ENCODE measurements at regions not wholly inside any gene's neighbourhood (a gene's known extent, or its start where the extent isn't known, plus 50 kb on each side); places are given as distances from the start of the nearest gene placed in this dataset.

GRCh38 chr11:70820712-70821111 lies 422.4 kb downstream of the CTTN start:
- Histone ChIP-seq H3K27me3 (replicated peaks; ENCODE audit: control insufficient read depth, insufficient read depth, low read length) (no peaks in the 10 kb centered on the region), H3K4me1 (no peaks in the 10 kb centered on the region), H3K4me3 (ENCODE audit: low read depth, low read length) (no peak overlapping the region), H3K9me3 (no peaks in the 10 kb centered on the region), H3K36me3 (ENCODE audit: control insufficient read depth, insufficient read depth, low read length) (peaks cover 8% of the 10 kb centered on the region)
- no peaks in the 10 kb centered on the region for H3K9me3 Mint-ChIP-seq (ENCODE audit: unreplicated experiment)
- peaks cover 64% of the 10 kb centered on the region for H3K36me3 Mint-ChIP-seq (ENCODE audit: insufficient read depth, unreplicated experiment)
- CTCF ChIA-PET: no interaction called here
- no peak overlapping the region for H3K4me3 Mint-ChIP-seq (ENCODE audit: unreplicated experiment)
- no peaks in the 10 kb centered on the region for H3K27me3 Mint-ChIP-seq (ENCODE audit: insufficient read depth, unreplicated experiment)
- intact Hi-C loops (cut with micrococcal nuclease; ENCODE audit: unreplicated experiment): no loop called here
- H3K27ac Mint-ChIP-seq (ENCODE audit: unreplicated experiment): no peak overlapping the region
- no TSS peak for BruUV-seq (replicated peaks)
- DNase-seq: no peak
- no peaks in the 10 kb centered on the region for H3K4me1 Mint-ChIP-seq (ENCODE audit: low read depth, unreplicated experiment)
- no peak for TF ChIP-seq CTCF (IDR thresholded peaks at IDR 0.05; ENCODE audit: insufficient read depth in 1 of 2, low read depth in 1 of 2, low read length in 1 of 2, severe bottlenecking in 1 of 2, unreplicated experiment in 1 of 2)
- POLR2A ChIA-PET: no interaction called here

- BruUV-seq (replicated peaks): no TSS peak
- H3K36me3 ChIP-seq (ENCODE audit: control insufficient read depth, insufficient read depth, low read length): peaks cover 8% of the 10 kb centered on the region
- ChIA-PET CTCF (no interaction called here), POLR2A (no interaction called here)
- H3K27me3 ChIP-seq (replicated peaks; ENCODE audit: control insufficient read depth, insufficient read depth, low read length): no peaks in the 10 kb centered on the region
- peaks cover 12% of the 10 kb centered on the region for H3K4me1 Mint-ChIP-seq (ENCODE audit: low read depth, unreplicated experiment)
- DNase-seq: no peak
- H3K9me3 Mint-ChIP-seq (ENCODE audit: unreplicated experiment): no peaks in the 10 kb centered on the region
- H3K4me3 ChIP-seq (ENCODE audit: low read depth, low read length): no peak overlapping the region
- intact Hi-C loops (cut with micrococcal nuclease; ENCODE audit: unreplicated experiment): no loop called here
- TF ChIP-seq CTCF (IDR thresholded peaks at IDR 0.05; ENCODE audit: insufficient read depth in 1 of 2, low read depth in 1 of 2, low read length in 1 of 2, severe bottlenecking in 1 of 2, unreplicated experiment in 1 of 2): no peak
- H3K4me3 Mint-ChIP-seq (ENCODE audit: unreplicated experiment): no peak overlapping the region
- no peaks in the 10 kb centered on the region for H3K9me3 ChIP-seq
- H3K27ac Mint-ChIP-seq (ENCODE audit: unreplicated experiment): peak overlapping the region; percentile 34
- no peaks in the 10 kb centered on the region for H3K27me3 Mint-ChIP-seq (ENCODE audit: insufficient read depth, unreplicated experiment)
- peaks cover 79% of the 10 kb centered on the region for H3K36me3 Mint-ChIP-seq (ENCODE audit: insufficient read depth, unreplicated experiment)
- H3K4me1 ChIP-seq: no peaks in the 10 kb centered on the region
These were observed 425.4 kb downstream of the CTTN start for GRCh38 chr11:70823771-70824170.

GRCh38 chr11:70824605-70825245 lies 426.4 kb downstream of the CTTN start:
- H3K27ac Mint-ChIP-seq (ENCODE audit: unreplicated experiment): peak overlapping the region; percentile 34
- ChIA-PET CTCF (interaction anchor here (1.6 kb wide), 1 partner anchor 10 kb away, joined by 5 read pairs; no protein-coding TSS in a partner anchor), POLR2A (no interaction called here)

More at GRCh38 chr11:70824605-70825245, 426.4 kb downstream of the CTTN start:
- TF ChIP-seq CTCF (IDR thresholded peaks at IDR 0.05; ENCODE audit: insufficient read depth in 1 of 2, low read depth in 1 of 2, low read length in 1 of 2, severe bottlenecking in 1 of 2, unreplicated experiment in 1 of 2): no peak
- no peaks in the 10 kb centered on the region for H3K9me3 Mint-ChIP-seq (ENCODE audit: unreplicated experiment)
- peaks cover 69% of the 10 kb centered on the region for H3K36me3 Mint-ChIP-seq (ENCODE audit: insufficient read depth, unreplicated experiment)
- intact Hi-C loops (cut with micrococcal nuclease; ENCODE audit: unreplicated experiment): no loop called here
- Histone ChIP-seq H3K27me3 (replicated peaks; ENCODE audit: control insufficient read depth, insufficient read depth, low read length) (no peaks in the 10 kb centered on the region), H3K4me3 (ENCODE audit: low read depth, low read length) (no peak overlapping the region), H3K4me1 (no peaks in the 10 kb centered on the region), H3K36me3 (ENCODE audit: control insufficient read depth, insufficient read depth, low read length) (peaks cover 5% of the 10 kb centered on the region), H3K9me3 (no peaks in the 10 kb centered on the region)
- no TSS peak for BruUV-seq (replicated peaks)
- peaks cover 12% of the 10 kb centered on the region for H3K4me1 Mint-ChIP-seq (ENCODE audit: low read depth, unreplicated experiment)
- H3K27me3 Mint-ChIP-seq (ENCODE audit: insufficient read depth, unreplicated experiment): no peaks in the 10 kb centered on the region
- no peak overlapping the region for H3K4me3 Mint-ChIP-seq (ENCODE audit: unreplicated experiment)
- DNase-seq: no peak

All from Caco-2 (cell line).